ENCODE measurements at regions not wholly inside any gene's neighbourhood (a gene's known extent, or its start where the extent isn't known, plus 50 kb on each side); places are given as distances from the start of the nearest gene placed in this dataset.

- no peak for TF ChIP-seq CTCF (IDR thresholded peaks at IDR 0.05; ENCODE audit: low read depth, low read length)
- no peak for DNase-seq (ENCODE audit: extremely low read depth, low read depth)
These were observed 58.0 kb upstream of the IRS2 start for GRCh38 chr13:109844396-109844795.

- DNase-seq (ENCODE audit: extremely low read depth, low read depth), result no peak
- no peak for TF ChIP-seq CTCF (IDR thresholded peaks at IDR 0.05; ENCODE audit: low read depth, low read length)
These were observed 57.3 kb upstream of the IRS2 start for GRCh38 chr13:109843695-109844094.

GRCh38 chr13:109842212-109842920, 56.0 kb upstream of the IRS2 start:
- no peak for DNase-seq (ENCODE audit: extremely low read depth, low read depth)
- no peak for TF ChIP-seq CTCF (IDR thresholded peaks at IDR 0.05; ENCODE audit: low read depth, low read length)

- TF ChIP-seq CTCF (IDR thresholded peaks at IDR 0.05; ENCODE audit: low read depth, low read length), result no peak
- no peak for DNase-seq (ENCODE audit: extremely low read depth, low read depth)
These were observed 54.5 kb upstream of the IRS2 start for GRCh38 chr13:109840893-109841287.

GRCh38 chr13:109840201-109840892, 54.0 kb upstream of the IRS2 start:
- no peak for DNase-seq (ENCODE audit: extremely low read depth, low read depth)
- no peak for TF ChIP-seq CTCF (IDR thresholded peaks at IDR 0.05; ENCODE audit: low read depth, low read length)

GRCh38 chr13:109836629-109837607, 50.5 kb upstream of the IRS2 start:
- no peak for DNase-seq (ENCODE audit: extremely low read depth, low read depth)
- no peak for TF ChIP-seq CTCF (IDR thresholded peaks at IDR 0.05; ENCODE audit: low read depth, low read length)
